ENCODE measurements at regions not wholly inside any gene's neighbourhood (a gene's known extent, or its start where the extent isn't known, plus 50 kb on each side); places are given as distances from the start of the nearest gene placed in this dataset.

GRCh38 chr11:130533871-130534270 is 85.4 kb downstream of the ADAMTS15 start:
- TF ChIP-seq, protein P1, sequence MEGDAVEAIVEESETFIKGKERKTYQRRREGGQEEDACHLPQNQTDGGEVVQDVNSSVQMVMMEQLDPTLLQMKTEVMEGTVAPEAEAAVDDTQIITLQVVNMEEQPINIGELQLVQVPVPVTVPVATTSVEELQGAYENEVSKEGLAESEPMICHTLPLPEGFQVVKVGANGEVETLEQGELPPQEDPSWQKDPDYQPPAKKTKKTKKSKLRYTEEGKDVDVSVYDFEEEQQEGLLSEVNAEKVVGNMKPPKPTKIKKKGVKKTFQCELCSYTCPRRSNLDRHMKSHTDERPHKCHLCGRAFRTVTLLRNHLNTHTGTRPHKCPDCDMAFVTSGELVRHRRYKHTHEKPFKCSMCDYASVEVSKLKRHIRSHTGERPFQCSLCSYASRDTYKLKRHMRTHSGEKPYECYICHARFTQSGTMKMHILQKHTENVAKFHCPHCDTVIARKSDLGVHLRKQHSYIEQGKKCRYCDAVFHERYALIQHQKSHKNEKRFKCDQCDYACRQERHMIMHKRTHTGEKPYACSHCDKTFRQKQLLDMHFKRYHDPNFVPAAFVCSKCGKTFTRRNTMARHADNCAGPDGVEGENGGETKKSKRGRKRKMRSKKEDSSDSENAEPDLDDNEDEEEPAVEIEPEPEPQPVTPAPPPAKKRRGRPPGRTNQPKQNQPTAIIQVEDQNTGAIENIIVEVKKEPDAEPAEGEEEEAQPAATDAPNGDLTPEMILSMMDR (IDR thresholded peaks at IDR 0.05), result no peak
- no peak for TF ChIP-seq POLR2A (IDR thresholded peaks at IDR 0.05)
